ENCODE measurements at regions not wholly inside any gene's neighbourhood (a gene's known extent, or its start where the extent isn't known, plus 50 kb on each side); places are given as distances from the start of the nearest gene placed in this dataset.
"Not testable (repeated sequence)": the region's sequence is repeated elsewhere in the genome, so short reads cannot be mapped to it uniquely, and the experiment has no call there.

- DNase-seq: no peak
These were observed 406.6 kb upstream of the LARGE1 start for GRCh38 chr22:34326901-34327300.

GRCh38 chr22:34330432-34330831, 410.2 kb upstream of the LARGE1 start:
- DNase-seq: no peak

GRCh38 chr22:34333285-34333684, 413.0 kb upstream of the LARGE1 start:
- DNase-seq: no peak

- no peak for DNase-seq
These were observed 414.6 kb upstream of the LARGE1 start for GRCh38 chr22:34334893-34335292.

- no peak for DNase-seq
These were observed 424.4 kb upstream of the LARGE1 start for GRCh38 chr22:34344702-34345101.

GRCh38 chr22:34354071-34354817, 434.0 kb upstream of the LARGE1 start:
- no peak for DNase-seq

- DNase-seq: no peak
These were observed 436.2 kb upstream of the LARGE1 start for GRCh38 chr22:34356481-34356880.

- no peak for DNase-seq
These were observed 450.4 kb upstream of the LARGE1 start for GRCh38 chr22:34370711-34371110.

- no peak for DNase-seq
These were observed 459.5 kb upstream of the LARGE1 start for GRCh38 chr22:34379825-34380224.

GRCh38 chr22:34380532-34380931, 460.3 kb upstream of the LARGE1 start:
- no peak for DNase-seq

GRCh38 chr22:34390400-34390799, 470.1 kb upstream of the LARGE1 start:
- DNase-seq: no peak

GRCh38 chr22:34395370-34395769, 475.1 kb upstream of the LARGE1 start:
- DNase-seq: no peak

GRCh38 chr22:34403667-34404066, 483.4 kb upstream of the LARGE1 start:
- no peak for DNase-seq

- no peak for DNase-seq
These were observed 489.8 kb upstream of the LARGE1 start for GRCh38 chr22:34410111-34410510.

- peak; percentile 47 for DNase-seq
These were observed 494.5 kb upstream of the LARGE1 start for GRCh38 chr22:34414467-34415440.

- DNase-seq: no peak
These were observed 496.0 kb upstream of the LARGE1 start for GRCh38 chr22:34416022-34416860.

- not testable (repeated sequence) for DNase-seq
These were observed 502.7 kb upstream of the LARGE1 start for GRCh38 chr22:34422948-34423347.

GRCh38 chr22:34427436-34427835, 507.2 kb upstream of the LARGE1 start:
- no peak for DNase-seq

GRCh38 chr22:34427841-34428240, 507.6 kb upstream of the LARGE1 start:
- no peak for DNase-seq

- peak; percentile 20 for DNase-seq
These were observed 509.0 kb upstream of the LARGE1 start for GRCh38 chr22:34429314-34429713.

- no peak for DNase-seq
These were observed 510.1 kb upstream of the LARGE1 start for GRCh38 chr22:34430386-34430785.

GRCh38 chr22:34434371-34434770, 514.1 kb upstream of the LARGE1 start:
- no peak for DNase-seq

GRCh38 chr22:34437140-34437539, 516.9 kb upstream of the LARGE1 start:
- no peak for DNase-seq

Measured in activated CD4-positive, alpha-beta T cell treated with anti-CD3 and anti-CD28 coated beads, Interleukin-2, amount 50 U/mL, for 16 hours (primary cell).